Gastrocnemius medialis (tissue), 4 donors: ENCODE measurements at regions not wholly inside any gene's neighbourhood (a gene's known extent, or its start where the extent isn't known, plus 50 kb on each side); places are given as distances from the start of the nearest gene placed in this dataset.

ENCODE experiments used
- CTCF ChIP-seq, 5 experiments: fragments of 450-650 bp in 3 of 5; fragments of 200-600 bp in 2 of 5; sonication (generic) in 2 of 5; IDR thresholded peaks in 4 of 5; conservative IDR thresholded peaks in 1 of 5; 1 replicate in 4 of 5; 2 replicates in 1 of 5; pipeline ENCODE4 v1.5.1; 2016 to 2019; ENCODE audit warnings: antibody characterized with exemption in 5 of 5, mild to moderate bottlenecking in 3 of 5, moderate library complexity in 3 of 5
- POLR2A ChIP-seq, 2 donors: fragments of 450-650 bp; IDR thresholded peaks; one replicate each; pipeline ENCODE4 v1.6.1; 2017; ENCODE audit warnings: antibody characterized with exemption in 2 of 2, mild to moderate bottlenecking in 2 of 2, moderate library complexity in 2 of 2

GRCh38 chr9:7479300-7479699 lies 320.3 kb downstream of the DMAC1 start:
- TF ChIP-seq CTCF (IDR thresholded peaks at IDR 0.05 in 4 of 5, conservative IDR thresholded peaks at IDR 0.05 in 1 of 5) (no peak), POLR2A (IDR thresholded peaks at IDR 0.05) (no peak)
